HUES64 (cell line): ENCODE measurements at regions not wholly inside any gene's neighbourhood (a gene's known extent, or its start where the extent isn't known, plus 50 kb on each side); places are given as distances from the start of the nearest gene placed in this dataset.

Experiments
- H3K27ac ChIP-seq: 2 replicates; pipeline ENCODE4 v1.7.0; 2013; ENCODE audit warnings: low read depth, low read length, inconsistent platforms
- H3K27me3 ChIP-seq: 2 replicates; pipeline ENCODE4 v1.6.1; 2013; ENCODE audit warnings: mild to moderate bottlenecking, low read length; ENCODE audit not compliant: insufficient read depth
- H3K36me3 ChIP-seq: 2 replicates; pipeline ENCODE4 v1.6.1; 2013; ENCODE audit warnings: mild to moderate bottlenecking, low read length; ENCODE audit not compliant: insufficient read depth
- H3K4me1 ChIP-seq: 2 replicates; pipeline ENCODE4 v1.6.1; 2013; ENCODE audit warnings: mild to moderate bottlenecking, low read length, moderate library complexity; ENCODE audit not compliant: insufficient read depth
- H3K4me3 ChIP-seq: 2 replicates; pipeline ENCODE4 v1.5.1; 2013; ENCODE audit warnings: mild to moderate bottlenecking, low read length, moderate library complexity
- H3K9ac ChIP-seq: 2 replicates; pipeline ENCODE4 v1.6.1; 2013; ENCODE audit warnings: mild to moderate bottlenecking, low read depth, low read length
- H3K9me3 ChIP-seq: 2 replicates; pipeline ENCODE4 v1.6.1; 2013; ENCODE audit warnings: low read depth, low read length; ENCODE audit not compliant: insufficient read depth
- WGBS: fragments of 150-250, 120-280 bp; methylation state at CpG from one replicate; pipeline ENCODE4 v1.1.7; 2013; ENCODE audit warnings: missing lambda C conversion rate; 5-methylcytosine and 5-hydroxymethylcytosine counted together

- no peaks in the 10 kb centered on the region for H3K36me3 ChIP-seq
- H3K4me1 ChIP-seq = peaks cover 10% of the 10 kb centered on the region; the same call in 1 of the 2 replicates
- H3K9ac ChIP-seq = no peak overlapping the region
- no peak overlapping the region for H3K4me3 ChIP-seq
- no peaks in the 10 kb centered on the region for H3K27me3 ChIP-seq
- no peak overlapping the region for H3K27ac ChIP-seq
- no peaks in the 10 kb centered on the region for H3K9me3 ChIP-seq
- 88% methylated on average over 3 of the region's 3 CpGs for WGBS
These were observed 89.2 kb upstream of the ARGLU1 start for GRCh38 chr13:106657104-106657503.

DNA sequence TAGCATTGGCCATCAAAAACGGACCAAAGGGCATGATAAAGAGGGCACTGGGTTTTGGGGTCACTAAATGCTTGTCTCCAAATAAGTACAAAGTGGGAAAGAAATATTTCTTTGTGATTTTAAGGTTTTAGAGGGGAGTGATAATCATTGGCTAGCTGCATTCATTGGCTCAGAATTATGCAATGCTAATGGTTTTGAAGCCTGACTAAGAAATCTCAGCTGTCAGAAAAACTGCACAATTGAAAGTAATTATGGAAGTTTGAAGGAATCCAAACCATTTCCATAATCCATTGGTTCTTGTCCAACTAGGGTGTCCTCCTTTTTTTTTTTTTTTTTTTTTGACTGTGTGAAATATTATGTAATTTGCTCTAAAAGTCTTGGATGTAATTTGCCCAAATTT lies 88.2 kb upstream of the ARGLU1 start:
- no peak overlapping the region for H3K4me3 ChIP-seq
- H3K27me3 ChIP-seq = no peaks in the 10 kb centered on the region
- H3K4me1 ChIP-seq = peaks cover 5% of the 10 kb centered on the region; the same call in 1 of the 2 replicates
- no peak overlapping the region for H3K27ac ChIP-seq
- no peak overlapping the region for H3K9ac ChIP-seq
- no peaks in the 10 kb centered on the region for H3K9me3 ChIP-seq
- WGBS = 88% methylated on average over 1 of the region's 1 CpG
- no peaks in the 10 kb centered on the region for H3K36me3 ChIP-seq

- no peaks in the 10 kb centered on the region for H3K9me3 ChIP-seq
- WGBS = 92% methylated on average over 3 of the region's 3 CpGs
- no peak overlapping the region for H3K9ac ChIP-seq
- no peak overlapping the region for H3K4me3 ChIP-seq
- no peaks in the 10 kb centered on the region for H3K27me3 ChIP-seq
- H3K4me1 ChIP-seq = no peaks in the 10 kb centered on the region
- no peak overlapping the region for H3K27ac ChIP-seq
- no peaks in the 10 kb centered on the region for H3K36me3 ChIP-seq
These were observed 83.5 kb upstream of the ARGLU1 start for GRCh38 chr13:106651442-106651841.

- H3K9me3 ChIP-seq = no peaks in the 10 kb centered on the region
- H3K27ac ChIP-seq = no peak overlapping the region
- H3K36me3 ChIP-seq = no peaks in the 10 kb centered on the region
- no peak overlapping the region for H3K4me3 ChIP-seq
- no peak overlapping the region for H3K9ac ChIP-seq
- no peaks in the 10 kb centered on the region for H3K4me1 ChIP-seq
- 94% methylated on average over 7 of the region's 7 CpGs for WGBS
- H3K27me3 ChIP-seq = no peaks in the 10 kb centered on the region
These were observed 82.8 kb upstream of the ARGLU1 start for GRCh38 chr13:106650690-106651205.

DNA sequence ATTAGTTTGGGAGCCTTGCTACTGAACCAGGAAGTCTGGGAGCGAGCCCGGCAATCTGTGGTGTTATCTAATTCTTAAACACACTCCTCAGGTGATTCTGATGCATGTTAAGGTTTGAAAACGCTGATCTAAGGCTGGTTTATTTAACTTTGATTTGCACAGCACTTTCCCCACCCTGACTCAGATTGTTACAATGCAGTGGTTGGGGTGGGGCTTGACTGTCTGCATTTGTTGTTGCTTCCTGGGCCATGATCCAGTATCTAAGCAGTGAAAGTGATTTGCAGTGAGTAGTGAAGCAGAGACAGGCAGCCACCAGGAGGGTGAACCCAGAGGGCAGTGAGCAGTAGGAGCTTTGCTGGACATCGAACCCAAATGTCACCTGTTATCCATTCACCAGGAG lies 81.6 kb upstream of the ARGLU1 start:
- Histone ChIP-seq H3K27ac (no peak overlapping the region), H3K27me3 (no peaks in the 10 kb centered on the region), H3K4me3 (no peak overlapping the region), H3K36me3 (no peaks in the 10 kb centered on the region), H3K9me3 (no peaks in the 10 kb centered on the region), H3K4me1 (no peaks in the 10 kb centered on the region), H3K9ac (no peak overlapping the region)
- WGBS = 94% methylated on average over 3 of the region's 4 CpGs

- Histone ChIP-seq H3K9me3 (no peaks in the 10 kb centered on the region), H3K9ac (no peak overlapping the region), H3K4me3 (no peak overlapping the region), H3K27me3 (no peaks in the 10 kb centered on the region), H3K27ac (no peak overlapping the region), H3K4me1 (no peaks in the 10 kb centered on the region), H3K36me3 (no peaks in the 10 kb centered on the region)
- WGBS = 98% methylated on average over 5 of the region's 5 CpGs
These were observed 72.6 kb upstream of the ARGLU1 start for GRCh38 chr13:106640515-106640914.

- no peaks in the 10 kb centered on the region for H3K9me3 ChIP-seq
These were observed 69.6 kb upstream of the ARGLU1 start for GRCh38 chr13:106637519-106637918.

DNA sequence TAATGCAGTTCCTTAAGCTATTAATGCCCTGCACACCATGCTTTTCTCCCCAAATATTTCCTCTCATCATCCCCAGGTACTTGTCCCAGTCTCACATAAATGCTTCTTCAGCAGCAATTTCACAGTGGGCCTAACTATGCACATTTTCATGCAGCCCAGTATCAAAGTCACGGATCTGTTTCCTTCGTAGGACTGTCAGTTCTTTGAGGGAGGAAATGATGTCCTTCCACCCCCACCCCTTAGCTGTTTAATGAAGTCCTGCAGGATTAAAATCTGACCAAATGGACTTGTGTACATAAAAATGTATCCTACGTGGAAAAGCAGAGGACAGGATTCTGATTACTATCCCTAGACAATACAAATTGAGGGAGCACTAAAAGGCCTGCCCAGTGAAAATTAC lies 68.6 kb upstream of the ARGLU1 start:
- WGBS = 100% methylated on average over 3 of the region's 3 CpGs

More at GRCh38 chr13:106637519-106637918, 69.6 kb upstream of the ARGLU1 start:
- Histone ChIP-seq H3K27me3 (no peaks in the 10 kb centered on the region), H3K9ac (no peak overlapping the region), H3K4me3 (no peak overlapping the region), H3K27ac (no peak overlapping the region), H3K36me3 (no peaks in the 10 kb centered on the region), H3K4me1 (no peaks in the 10 kb centered on the region)
- WGBS = 95% methylated on average over 2 of the region's 2 CpGs

DNA sequence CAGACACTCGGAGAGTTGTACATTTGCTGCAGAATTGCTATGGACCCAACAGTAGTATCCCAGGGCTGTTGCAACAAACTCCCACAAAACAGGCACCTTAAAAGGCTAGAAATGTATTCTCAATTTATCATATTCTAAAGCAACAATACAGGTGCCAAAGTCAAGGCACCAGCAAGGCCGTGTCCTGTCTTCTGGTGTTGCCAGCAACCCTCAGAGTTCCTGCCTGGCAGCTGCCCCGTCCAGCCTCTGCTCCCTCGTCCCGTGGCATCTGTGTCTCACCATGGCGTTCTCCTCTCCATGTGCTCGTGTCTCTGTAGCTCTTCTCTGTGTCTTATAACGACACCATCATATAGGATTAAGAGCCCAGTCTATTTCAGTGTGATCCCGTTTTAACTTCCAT lies 67.7 kb upstream of the ARGLU1 start:
- Histone ChIP-seq H3K9ac (no peak overlapping the region), H3K27me3 (no peaks in the 10 kb centered on the region), H3K4me3 (no peak overlapping the region), H3K27ac (no peak overlapping the region), H3K36me3 (no peaks in the 10 kb centered on the region), H3K4me1 (no peaks in the 10 kb centered on the region), H3K9me3 (no peaks in the 10 kb centered on the region)
- WGBS = 91% methylated on average over 9 of the region's 9 CpGs

More for the DNA sequence above, 68.6 kb upstream of the ARGLU1 start:
- H3K4me1 ChIP-seq = no peaks in the 10 kb centered on the region
- H3K9me3 ChIP-seq = no peaks in the 10 kb centered on the region
- no peak overlapping the region for H3K27ac ChIP-seq
- no peaks in the 10 kb centered on the region for H3K36me3 ChIP-seq
- no peak overlapping the region for H3K9ac ChIP-seq
- no peaks in the 10 kb centered on the region for H3K27me3 ChIP-seq
- no peak overlapping the region for H3K4me3 ChIP-seq

DNA sequence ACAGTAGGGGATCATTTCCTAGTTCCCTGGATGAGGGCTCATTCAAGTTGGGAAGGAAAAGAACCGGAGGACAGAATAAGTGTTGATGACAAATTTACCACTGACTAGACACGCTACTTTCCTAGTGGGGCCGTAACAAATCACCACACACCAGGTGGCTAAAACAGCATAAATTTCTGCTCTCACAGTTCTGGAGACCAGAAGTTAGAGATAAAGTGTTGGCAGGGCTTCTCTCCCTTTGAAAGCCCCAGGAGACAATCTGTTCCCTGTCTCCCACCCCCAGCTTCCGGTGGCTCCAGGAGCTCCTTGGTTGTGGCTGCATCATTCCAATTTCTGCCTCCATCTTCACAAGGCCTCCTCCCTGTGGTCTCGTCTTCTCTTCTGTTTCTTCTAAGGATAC lies 65.4 kb upstream of the ARGLU1 start:
- no peak overlapping the region for H3K27ac ChIP-seq
- no peaks in the 10 kb centered on the region for H3K36me3 ChIP-seq
- H3K9ac ChIP-seq = no peak overlapping the region
- H3K4me1 ChIP-seq = no peaks in the 10 kb centered on the region
- 87% methylated on average over 5 of the region's 5 CpGs for WGBS
- no peaks in the 10 kb centered on the region for H3K27me3 ChIP-seq
- H3K9me3 ChIP-seq = no peaks in the 10 kb centered on the region
- H3K4me3 ChIP-seq = no peak overlapping the region

DNA sequence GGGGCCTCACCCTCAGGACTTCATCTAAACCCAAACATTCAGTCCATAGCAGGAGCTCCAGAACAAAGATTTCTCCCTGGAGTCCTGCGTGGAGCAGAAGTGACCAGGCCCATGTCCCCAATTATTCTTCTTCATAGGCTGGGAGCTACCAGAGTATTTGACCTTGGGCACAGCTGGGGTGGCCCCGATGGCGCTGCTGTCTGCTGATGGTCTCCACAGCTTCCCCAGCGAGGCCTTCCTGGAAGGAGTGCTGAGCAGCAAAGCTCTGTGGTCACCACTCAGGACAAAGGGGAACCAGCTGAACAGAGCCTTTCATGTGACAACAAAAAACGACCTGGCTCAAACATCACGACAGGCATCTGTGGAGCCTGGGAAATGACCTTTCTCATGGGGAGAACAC lies 62.7 kb upstream of the ARGLU1 start:
- Histone ChIP-seq H3K36me3 (no peaks in the 10 kb centered on the region), H3K9ac (no peak overlapping the region), H3K27ac (no peak overlapping the region), H3K27me3 (no peaks in the 10 kb centered on the region), H3K4me3 (no peak overlapping the region), H3K9me3 (no peaks in the 10 kb centered on the region), H3K4me1 (no peaks in the 10 kb centered on the region)
- 90% methylated on average over 6 of the region's 6 CpGs for WGBS

DNA sequence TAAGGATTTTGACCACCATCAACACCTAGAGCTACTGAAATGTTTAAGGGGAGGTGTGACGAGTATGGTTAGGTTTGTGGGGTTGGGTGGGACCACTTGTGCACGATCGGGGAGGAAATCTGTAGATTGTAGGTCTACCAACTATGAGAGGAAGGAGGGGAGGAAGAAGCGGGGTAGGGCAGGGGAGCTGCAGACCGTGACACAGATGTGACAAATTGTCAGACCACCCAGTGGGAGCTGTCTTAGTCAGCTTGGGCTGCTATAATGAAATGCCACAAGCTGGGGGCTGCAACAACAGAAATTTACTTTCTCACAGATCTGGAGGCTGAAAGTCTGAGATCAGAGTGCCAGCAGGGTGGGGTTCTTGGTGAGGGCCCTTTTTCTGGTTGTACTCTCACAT lies 62.2 kb upstream of the ARGLU1 start:
- H3K4me3 ChIP-seq = no peak overlapping the region
- no peak overlapping the region for H3K9ac ChIP-seq
- no peak overlapping the region for H3K27ac ChIP-seq
- 86% methylated on average over 5 of the region's 5 CpGs for WGBS
- H3K9me3 ChIP-seq = no peaks in the 10 kb centered on the region
- H3K4me1 ChIP-seq = no peaks in the 10 kb centered on the region
- H3K36me3 ChIP-seq = no peaks in the 10 kb centered on the region
- H3K27me3 ChIP-seq = no peaks in the 10 kb centered on the region
